GM18508 (cell line): ENCODE measurements at regions not wholly inside any gene's neighbourhood (a gene's known extent, or its start where the extent isn't known, plus 50 kb on each side); places are given as distances from the start of the nearest gene placed in this dataset.
"Not testable (repeated sequence)": the region's sequence is repeated elsewhere in the genome, so short reads cannot be mapped to it uniquely, and the experiment has no call there.

Source experiments
- ATAC-seq: cut with Tn5 transposase; IDR thresholded peaks from one replicate; pipeline ENCODE4 v1.9.1; 2021; ENCODE audit warnings: moderate number of reproducible peaks; ENCODE audit not compliant: insufficient read depth, unreplicated experiment

DNA sequence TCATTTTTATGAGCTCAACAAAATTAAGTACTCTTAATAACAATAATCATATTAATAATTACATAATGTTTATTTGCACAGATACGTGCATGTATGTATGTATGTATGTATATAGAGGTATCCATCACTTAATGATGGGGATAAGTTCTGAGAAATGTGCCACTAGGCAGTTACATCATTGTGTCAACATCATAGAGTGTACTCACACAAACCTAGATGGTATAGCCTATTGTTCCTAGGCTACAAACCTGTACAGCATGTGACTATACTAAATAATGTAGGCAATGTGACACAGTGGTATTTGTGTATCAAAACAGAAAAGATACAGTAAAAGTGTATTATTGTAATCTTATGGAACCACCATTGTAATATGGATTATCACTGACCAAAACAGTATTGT, 874.7 kb upstream of the GBE1 start:
- no peak for ATAC-seq

DNA sequence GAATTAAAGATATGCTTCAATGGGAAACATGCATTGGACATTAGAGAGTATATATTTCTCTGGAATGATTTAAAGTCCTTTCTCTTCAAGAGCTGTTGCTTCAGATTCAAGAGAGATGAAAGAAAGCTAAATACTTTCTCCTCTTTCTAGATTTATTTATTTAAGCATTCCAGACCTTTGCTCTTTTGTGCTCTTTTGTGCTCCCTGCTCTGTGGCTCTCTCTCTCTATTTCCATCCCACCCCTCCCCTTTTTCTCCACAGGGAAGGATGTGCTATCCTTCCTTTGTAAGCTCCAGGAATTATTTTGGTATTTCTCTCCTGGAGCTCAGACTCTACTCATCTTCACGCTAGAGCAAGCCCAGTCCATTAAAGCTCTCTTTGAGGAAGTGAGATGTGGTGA, 871.9 kb upstream of the GBE1 start:
- ATAC-seq, result no peak

DNA sequence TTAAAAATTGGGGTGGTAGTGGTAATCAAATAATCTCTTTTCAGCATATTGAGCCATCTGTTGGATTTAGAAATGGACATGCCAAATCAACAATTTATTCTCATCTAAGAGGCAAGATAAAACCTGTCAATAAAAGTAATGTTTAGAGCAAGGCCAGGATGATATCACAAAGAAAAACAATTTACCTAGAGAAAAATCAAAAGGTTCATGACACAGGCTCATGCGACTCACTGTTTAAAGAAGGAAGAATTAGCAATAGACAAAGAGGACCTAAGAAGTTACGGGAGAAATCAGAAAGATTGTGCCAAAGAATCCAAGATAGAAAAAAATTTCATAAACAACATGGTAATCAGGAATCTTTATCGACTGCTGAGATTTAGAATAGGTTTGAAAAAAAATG, 868.5 kb upstream of the GBE1 start:
- ATAC-seq, result no peak

DNA sequence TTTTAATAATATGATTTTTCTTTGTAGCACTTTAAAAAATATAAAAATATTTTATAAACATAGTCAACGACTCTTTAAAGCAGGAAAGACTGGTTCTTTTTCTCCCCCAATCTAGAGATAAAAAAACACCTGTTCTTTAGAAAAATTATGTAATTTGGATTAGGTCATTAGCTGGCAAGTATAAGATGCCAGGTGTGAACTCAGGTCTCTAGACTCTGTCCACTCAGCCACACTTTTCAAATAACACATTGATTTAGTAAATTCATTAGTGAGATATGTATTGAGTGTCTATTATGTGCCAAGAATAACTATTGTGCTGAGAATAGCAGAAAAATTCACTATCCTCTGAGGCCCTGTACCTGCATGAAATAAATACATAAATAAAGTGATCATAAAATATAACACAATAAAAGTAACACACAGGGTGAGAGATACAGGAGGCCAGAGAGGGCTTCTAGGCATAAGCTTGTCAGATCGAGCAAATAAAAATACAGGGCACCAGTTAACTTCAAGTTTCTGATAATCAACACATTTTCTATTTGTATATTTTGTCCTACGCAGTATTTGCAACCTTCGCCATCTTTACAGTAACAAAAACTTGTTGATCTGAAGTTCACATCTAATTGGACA, 867.1 kb upstream of the GBE1 start:
- ATAC-seq, result no peak

DNA sequence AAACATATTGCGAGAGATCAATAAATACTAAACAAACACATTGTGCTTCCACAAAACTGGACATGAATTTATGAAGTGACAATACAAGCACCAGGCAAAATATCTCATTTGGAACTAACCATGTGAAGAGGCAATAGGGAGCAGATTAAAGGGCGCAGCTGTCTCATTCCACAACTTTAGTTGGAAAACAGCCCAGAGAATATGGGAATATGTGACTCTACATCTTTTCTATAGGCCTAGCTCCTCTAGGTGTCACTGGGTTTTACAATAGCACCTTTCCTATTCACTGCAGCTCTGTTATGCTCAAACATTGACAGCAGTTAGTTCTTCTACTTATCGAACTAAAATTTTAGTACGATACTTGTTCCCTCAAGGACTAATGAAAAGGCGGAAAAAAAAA, 866.3 kb upstream of the GBE1 start:
- ATAC-seq, result no peak

DNA sequence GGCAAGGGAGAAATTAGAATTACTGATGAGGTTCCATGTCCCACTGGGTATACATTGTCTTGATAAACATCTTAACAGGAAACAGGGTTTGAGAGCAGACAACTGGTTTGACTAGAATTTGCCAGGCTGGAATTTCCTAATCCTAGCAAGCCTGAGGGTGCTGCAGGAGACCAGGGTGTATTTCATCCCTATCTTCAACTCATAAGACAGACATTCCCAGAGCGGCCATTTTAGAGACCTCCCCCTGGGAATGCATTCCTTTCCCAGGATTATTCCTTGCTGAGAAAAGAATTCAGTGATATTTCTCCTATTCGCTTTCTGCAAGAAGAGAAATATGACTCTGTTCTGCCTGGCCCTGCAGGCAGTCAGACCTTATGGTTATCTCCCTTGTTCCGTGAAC, 859.3 kb upstream of the GBE1 start:
- not testable (repeated sequence) for ATAC-seq

DNA sequence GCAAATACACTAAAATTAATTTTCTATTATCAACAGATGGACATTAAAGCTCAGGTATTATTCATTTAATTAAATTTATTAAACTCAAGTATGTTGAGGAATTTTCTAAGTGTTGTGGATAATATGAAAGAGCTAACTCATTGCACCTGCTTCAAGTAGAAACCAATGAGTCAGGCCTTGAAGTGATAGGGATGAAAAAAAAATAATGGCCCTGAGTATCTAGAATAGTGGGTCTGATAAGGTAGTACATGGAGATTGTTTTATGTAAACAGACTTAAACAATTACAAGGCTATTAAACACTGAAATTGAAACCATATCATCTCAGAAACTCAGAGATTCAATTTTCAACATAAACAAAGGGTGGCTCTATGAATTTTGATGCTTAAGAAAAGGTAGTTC, 857.1 kb upstream of the GBE1 start:
- no peak for ATAC-seq

DNA sequence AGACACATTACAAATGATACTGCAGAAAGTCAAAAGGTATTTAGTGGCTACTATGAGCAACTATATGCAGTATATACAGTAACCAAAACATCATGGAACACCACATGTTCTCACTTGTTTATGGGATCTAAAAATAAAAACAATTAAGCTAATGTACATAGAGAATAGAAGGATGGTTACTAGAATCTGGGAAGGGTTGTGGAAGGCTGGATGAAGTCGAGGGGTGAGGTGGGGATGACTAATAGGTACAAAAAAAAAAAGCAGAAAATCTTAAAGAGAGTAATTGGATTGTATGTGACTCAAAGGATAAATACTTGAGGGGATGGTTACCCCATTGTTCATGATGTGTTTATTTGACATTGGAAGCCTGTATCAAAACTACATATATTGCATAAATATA, 848.8 kb upstream of the GBE1 start:
- no peak for ATAC-seq

DNA sequence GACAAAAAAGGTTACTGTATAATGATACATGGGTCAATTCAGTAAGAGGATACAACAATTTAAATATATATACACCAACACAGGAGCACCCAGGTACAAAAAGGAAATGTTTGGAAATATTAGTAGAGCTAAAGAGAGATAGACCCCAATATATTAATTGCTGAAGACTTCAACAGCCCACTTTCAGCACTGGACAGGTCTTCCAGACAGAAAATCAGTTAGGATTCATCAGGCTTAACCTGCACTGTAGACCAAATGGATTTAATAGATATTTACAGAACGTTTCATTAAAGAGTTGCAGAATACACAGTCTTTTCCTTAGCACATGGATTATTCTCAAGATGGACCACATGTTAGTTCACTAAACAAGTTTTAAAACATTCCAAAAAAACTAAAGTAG, 845.9 kb upstream of the GBE1 start:
- no peak for ATAC-seq

DNA sequence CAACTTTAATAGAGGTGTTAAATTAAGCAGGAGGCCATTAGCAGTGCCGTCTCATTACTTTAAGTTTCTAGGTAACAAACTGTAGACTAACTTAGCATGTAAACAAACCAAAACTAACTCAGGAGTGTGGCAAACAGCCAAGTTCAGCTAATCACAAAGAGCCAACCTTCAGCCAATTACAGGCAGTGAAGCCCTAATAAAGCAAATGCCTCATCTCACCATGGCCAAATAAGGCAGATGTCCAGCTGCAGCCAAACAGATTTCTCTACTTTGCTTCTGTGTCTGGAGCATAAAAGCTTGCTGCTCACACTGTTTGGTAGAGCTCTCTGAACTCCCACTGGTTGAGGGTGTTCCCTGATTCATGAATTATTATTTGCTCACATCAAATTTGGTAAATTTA, 835.4 kb upstream of the GBE1 start:
- ATAC-seq, result no peak

DNA sequence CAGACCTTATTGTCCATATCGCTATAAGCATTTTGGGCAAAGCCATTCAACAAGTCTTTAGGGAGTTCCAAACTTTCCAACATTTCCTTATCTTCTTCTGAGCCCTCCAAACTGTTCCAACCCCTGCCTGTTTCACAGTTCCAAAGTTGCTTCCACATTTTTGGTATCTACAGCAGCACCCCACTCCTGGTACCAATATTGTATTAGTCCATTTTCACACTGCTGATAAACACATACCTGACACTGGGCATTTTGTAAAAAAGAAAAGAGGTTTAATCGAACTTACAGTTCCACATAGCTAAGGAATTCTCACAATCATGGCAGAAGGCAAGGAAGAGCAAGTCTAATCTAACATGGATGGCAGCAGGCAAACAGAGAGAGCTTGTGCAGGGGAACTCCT, 834.1 kb upstream of the GBE1 start:
- ATAC-seq, result no peak

DNA sequence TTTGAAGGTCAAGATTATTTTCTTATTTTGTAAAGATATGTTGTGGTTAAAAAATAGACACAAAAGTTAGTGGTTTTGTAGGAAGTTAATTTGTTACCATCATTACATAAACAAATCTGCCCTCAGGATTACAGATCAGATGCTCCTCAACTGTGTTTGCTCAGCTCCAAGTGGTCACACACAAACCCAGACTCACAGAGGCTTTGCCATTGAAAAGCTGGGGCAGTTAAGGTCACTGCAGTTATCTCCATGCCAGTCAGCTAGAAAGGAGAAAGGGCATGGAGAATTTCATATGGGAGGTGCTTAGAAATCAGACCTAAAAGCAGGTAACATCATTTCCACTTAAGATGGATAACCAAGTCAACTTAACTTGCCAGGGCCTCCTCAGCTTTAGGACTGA, 825.7 kb upstream of the GBE1 start:
- ATAC-seq, result no peak

DNA sequence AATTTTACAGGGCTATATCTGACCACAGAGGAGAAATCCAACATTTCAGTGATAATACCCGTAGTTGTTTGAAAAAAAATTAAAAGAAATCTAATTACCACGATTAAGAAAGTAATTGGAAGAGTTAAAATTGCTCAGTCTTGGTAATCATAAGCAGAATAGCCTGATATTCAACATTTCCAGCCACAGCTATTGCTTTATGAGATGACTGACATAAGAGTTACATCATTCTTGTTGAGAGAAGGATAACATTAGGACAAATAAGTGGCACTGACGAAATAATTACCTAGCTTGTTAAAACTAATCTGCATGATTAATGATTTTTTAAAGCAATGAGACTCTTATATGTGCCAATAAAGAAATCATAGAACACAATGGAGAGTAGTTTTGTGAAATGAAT, 825.0 kb upstream of the GBE1 start:
- ATAC-seq, result no peak

DNA sequence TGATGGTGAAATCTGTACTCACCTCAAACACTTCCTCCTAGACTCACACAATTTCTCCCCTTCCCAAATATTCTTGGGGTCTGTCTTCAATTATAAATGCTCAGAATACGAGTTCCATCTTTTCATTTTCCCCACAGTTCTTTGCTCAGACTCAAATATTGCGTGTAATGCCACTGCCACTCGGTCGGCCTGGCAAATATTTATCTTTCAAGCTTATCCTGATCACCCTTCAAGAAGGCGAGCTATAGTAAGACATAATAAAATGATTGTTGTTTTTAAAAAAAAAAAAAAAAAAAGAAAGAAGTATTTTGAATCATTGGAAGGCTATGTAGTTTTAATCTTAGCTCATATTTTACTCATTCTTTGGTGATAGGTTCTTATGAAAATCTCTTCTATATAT, 824.6 kb upstream of the GBE1 start:
- not testable (repeated sequence) for ATAC-seq

DNA sequence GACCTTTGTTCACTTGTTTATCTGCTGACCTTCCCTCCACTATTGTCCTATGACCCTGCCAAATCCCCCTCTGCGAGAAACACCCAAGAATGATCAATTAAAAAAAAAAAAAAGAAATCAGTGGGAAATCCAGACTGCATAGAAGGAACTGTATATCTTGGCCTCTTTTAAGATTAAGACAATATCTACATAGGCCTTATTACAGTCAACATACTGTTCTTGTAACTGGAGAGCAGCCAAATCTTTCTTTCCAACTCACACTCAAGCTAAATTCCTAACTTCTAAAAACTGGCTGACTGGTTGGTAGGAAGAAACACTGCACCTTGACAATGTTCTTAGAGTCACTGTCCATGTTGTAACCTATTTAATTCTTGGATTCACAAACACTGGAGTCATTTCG, 824.1 kb upstream of the GBE1 start:
- not testable (repeated sequence) for ATAC-seq

DNA sequence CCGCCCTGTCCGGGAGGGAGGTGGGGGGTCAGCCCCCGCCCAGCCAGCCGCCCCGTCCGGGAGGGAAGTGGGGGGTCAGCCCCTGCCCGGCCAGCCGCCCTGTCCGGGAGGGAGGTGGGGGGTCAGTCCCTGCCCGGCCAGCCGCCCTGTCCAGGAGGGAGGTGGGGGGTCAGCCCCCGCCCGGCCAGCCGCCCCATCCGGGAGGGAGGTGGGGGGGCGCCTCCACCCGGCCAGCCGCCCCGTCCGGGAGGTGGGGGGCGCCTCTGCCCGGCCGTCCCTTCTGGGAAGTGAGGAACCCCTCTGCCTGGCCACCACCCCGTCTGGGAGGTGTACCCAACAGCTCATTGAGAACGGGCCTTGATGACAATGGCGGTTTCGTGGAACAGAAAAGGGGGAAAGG, 823.4 kb upstream of the GBE1 start:
- not testable (repeated sequence) for ATAC-seq

DNA sequence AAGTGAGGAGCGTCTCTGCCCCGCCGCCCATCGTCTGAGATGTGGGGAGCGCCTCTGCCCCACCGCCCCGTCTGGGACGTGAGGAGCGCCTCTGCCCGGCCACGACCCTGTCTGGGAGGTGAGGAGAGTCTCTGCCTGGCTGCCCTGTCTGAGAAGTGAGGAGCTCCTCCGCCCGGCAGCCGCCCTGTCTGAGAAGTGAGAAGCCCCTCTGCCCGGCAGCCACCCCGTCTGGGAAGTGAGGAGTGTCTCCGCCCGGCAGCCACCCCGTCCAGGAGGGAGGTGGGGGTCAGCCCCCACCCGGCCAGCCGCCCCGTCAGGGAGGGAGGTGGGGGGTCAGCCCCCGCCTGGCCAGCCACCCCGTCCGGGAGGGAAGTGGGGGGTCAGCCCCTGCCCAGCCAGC, 823.0 kb upstream of the GBE1 start:
- ATAC-seq, result not testable (repeated sequence)

DNA sequence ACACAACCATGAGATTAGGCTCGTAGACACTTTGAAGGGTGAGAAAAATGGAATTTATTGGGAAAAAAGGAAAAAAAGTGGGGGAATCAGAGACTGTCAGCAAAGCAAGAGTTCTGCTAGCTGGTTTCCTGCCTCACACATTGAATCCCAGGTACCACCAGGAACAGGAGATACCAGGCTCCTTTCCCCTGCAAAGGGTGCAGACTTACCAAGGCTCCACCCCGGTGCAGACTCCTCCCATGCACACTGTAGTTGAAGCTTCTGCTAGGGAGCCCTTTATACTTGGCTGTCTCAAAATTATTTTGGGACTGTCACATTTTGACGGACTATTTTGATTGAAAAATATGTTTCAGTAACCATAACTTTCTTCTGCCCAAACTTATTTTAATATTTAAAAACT, 819.9 kb upstream of the GBE1 start:
- ATAC-seq, result no peak

DNA sequence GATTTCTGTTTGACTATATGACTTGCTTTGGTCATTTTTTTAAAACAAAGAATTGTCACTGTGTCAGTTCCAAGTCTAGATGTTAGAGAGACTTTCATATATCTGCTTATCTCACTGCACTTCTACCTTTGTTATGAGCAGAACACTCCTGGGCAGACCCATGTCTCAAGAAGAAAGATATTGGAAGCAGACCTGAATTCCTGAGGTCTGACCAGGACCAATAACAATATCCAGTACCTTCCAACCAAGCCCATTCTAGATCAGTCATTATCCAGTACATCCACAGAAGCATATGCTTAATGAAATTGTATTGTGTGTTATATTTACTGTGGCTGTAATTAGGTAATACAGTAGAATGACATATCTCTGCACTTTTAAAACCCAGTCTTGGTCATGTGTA, 811.3 kb upstream of the GBE1 start:
- no peak for ATAC-seq

DNA sequence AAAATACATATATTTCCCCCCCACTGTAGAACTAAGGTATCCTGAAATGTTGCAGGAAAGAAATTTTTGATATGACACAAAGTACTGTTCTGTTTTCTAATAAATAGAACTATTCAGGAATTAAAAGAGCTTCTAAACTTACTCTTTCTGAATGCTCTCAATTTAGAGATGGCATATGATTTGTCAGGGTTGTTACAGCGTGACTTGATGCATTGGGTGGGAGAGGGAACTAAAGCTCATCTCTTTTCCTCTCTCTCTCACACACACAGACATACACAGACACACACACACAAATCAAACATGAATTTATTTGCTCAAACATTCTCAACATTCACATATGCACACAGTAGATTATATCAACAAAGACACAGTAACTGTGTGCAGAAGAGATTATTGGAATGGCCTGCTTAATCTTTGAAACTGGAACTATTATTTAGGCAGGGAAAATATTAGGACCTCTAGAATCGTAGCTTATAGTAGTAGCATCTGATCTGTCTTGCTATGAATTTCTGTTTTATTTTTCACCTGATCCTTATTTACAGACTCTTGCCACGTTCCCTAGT, 807.4 kb upstream of the GBE1 start:
- no peak for ATAC-seq

DNA sequence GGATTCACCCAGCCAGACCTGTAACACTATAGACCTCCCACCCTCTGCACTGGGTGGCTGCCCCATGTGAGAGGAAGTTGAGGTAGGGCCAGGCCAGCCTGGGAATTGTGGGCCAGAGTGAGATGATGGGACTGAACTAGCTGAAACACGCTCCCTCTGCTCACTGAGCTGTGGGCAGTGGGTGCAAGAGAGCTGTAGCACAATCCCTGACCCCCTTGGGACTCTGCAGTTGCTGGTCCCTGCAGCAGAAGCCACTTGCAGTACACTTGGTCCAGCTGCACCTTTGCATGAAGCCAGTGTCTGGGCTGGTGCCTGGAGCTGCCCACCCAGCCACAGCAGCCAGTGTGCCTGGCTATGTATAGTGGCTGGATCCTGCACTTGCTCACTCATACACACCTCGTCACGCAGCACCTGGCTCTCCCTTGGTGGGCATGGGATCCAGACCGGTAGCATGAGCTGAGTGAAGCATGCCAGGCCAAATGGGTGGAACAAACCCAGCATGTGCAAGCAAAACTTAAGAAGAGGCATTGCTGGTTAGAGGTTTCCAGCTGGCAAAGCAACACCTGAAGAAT, 805.7 kb upstream of the GBE1 start:
- no peak for ATAC-seq

DNA sequence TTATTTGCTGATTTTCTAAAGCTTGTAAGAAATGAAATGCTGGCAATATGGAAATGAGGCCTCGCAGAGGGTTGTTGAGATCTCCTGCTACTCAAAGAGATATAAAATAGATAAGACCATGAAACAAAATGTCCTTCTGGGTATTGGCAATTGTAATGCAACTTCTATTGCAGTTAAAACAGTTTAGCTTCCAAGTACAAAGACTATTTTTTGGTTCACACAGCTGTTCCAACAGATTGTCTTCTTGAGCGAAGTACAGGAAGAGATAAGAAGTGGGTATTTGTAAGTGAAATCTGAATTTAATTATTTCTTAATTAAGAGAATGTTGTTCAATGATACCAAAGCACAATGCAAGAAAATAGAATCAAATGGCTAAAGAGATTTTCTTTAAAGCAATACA, 801.5 kb upstream of the GBE1 start:
- no peak for ATAC-seq
